ENCODE measurements at regions not wholly inside any gene's neighbourhood (a gene's known extent, or its start where the extent isn't known, plus 50 kb on each side); places are given as distances from the start of the nearest gene placed in this dataset.

DNA sequence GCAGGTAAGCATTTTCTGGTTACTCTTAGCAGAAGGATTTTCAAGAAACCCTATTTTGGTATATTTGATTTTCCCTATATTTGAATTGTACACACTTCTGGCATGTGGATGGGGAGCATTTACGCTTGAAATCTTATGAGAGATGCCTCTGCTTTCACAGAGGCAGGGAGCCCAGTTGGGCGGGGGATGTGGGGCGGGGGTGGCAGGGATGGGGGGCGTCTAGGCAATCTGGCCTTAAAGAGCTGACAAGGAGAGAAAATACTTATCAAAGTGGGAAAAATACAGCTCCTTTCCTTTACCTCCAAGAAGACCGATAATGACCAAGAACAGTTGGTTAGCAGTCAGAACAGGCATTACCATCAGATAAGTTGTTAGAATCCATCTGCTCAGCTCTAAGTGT, 79.1 kb upstream of the NUDT7 start:
- Histone ChIP-seq H4K20me1 (replicated peaks; ENCODE audit: control insufficient read depth, extremely low read depth, insufficient read depth, low read length) (no peaks in the 10 kb centered on the region), H3K4me1 (ENCODE audit: control insufficient read depth, extremely low read depth, insufficient read depth, low read length) (no peaks in the 10 kb centered on the region), H3K9me1 (replicated peaks; ENCODE audit: control insufficient read depth, extremely low read depth, insufficient read depth, low read length) (no peaks in the 10 kb centered on the region), H2AFZ (ENCODE audit: low read depth, low read length) (no peak overlapping the region), H3K27me3 (ENCODE audit: control insufficient read depth in 2 of 2, insufficient read depth in 2 of 2, low read length in 2 of 2) (peaks cover 7 to 10% of the 10 kb centered on the region in 2 experiments), H3K36me3 (ENCODE audit: control insufficient read depth in 2 of 2, extremely low read depth in 1 of 2, insufficient read depth in 2 of 2, low read length in 2 of 2) (no peaks in the 10 kb centered on the region), H3K27ac (ENCODE audit: insufficient read depth, low read depth, low read length) (no peak overlapping the region), H3K4me2 (ENCODE audit: insufficient read depth, low read length) (no peak overlapping the region), H3K9me3 (replicated peaks; ENCODE audit: control insufficient read depth, insufficient read depth, low read length) (no peaks in the 10 kb centered on the region), H3K4me3 (replicated peaks in 1 of 3; ENCODE audit: insufficient read depth in 1 of 3, low read depth in 1 of 3, low read length in 3 of 3) (no peak overlapping the region), H3K9ac (replicated peaks; ENCODE audit: extremely low read depth, insufficient read depth, low read length) (no peak overlapping the region), H3K79me2 (ENCODE audit: control insufficient read depth, insufficient read depth, low read length) (no peaks in the 10 kb centered on the region)
- dilution Hi-C loops (cut with MboI; ENCODE audit: extremely low pct_ligation_motif_present, low sequenced_read_pairs), result no loop called here
- POLR2A ChIA-PET, result no interaction called here
- no TSS peak for BruUV-seq (replicated peaks)
- intact Hi-C loops (cut with micrococcal nuclease), result no loop called here
- FAIRE-seq (no peak), DNase-seq (ENCODE audit: low read depth, low spot score) (no peak)
- CTCF ChIA-PET, result interaction anchor here (0.7 to 1.6 kb wide), 2 partner anchors 15 to 360 kb away, joined by 3 read pairs; no protein-coding TSS in a partner anchor
- TF ChIP-seq POLR2AphosphoS5 (IDR thresholded peaks at IDR 0.05; ENCODE audit: insufficient read depth, low read depth, low read length), result no peak
- TF ChIP-seq, protein P1, sequence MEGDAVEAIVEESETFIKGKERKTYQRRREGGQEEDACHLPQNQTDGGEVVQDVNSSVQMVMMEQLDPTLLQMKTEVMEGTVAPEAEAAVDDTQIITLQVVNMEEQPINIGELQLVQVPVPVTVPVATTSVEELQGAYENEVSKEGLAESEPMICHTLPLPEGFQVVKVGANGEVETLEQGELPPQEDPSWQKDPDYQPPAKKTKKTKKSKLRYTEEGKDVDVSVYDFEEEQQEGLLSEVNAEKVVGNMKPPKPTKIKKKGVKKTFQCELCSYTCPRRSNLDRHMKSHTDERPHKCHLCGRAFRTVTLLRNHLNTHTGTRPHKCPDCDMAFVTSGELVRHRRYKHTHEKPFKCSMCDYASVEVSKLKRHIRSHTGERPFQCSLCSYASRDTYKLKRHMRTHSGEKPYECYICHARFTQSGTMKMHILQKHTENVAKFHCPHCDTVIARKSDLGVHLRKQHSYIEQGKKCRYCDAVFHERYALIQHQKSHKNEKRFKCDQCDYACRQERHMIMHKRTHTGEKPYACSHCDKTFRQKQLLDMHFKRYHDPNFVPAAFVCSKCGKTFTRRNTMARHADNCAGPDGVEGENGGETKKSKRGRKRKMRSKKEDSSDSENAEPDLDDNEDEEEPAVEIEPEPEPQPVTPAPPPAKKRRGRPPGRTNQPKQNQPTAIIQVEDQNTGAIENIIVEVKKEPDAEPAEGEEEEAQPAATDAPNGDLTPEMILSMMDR (IDR thresholded peaks at IDR 0.05; ENCODE audit: extremely low read depth in 1 of 2, insufficient read depth in 1 of 2, low read depth in 1 of 2, low read length in 2 of 2), result no peak
- TF ChIP-seq POLR2A (IDR thresholded peaks at IDR 0.05; ENCODE audit: low read depth, low read length), result no peak
- TF ChIP-seq GATA2 (IDR thresholded peaks at IDR 0.05; ENCODE audit: insufficient read depth, insufficient read length, low read depth, low read length), result no peak
- TF ChIP-seq FOS (IDR thresholded peaks at IDR 0.05; ENCODE audit: borderline replicate concordance, insufficient read depth, low read length), result no peak
- no peak for TF ChIP-seq MYC (IDR thresholded peaks at IDR 0.05; ENCODE audit: low read depth, low read length)
- TF ChIP-seq EZH2 (IDR thresholded peaks at IDR 0.05; ENCODE audit: borderline replicate concordance, low read depth, low read length, severe bottlenecking), result no peak
- TF ChIP-seq JUN (IDR thresholded peaks at IDR 0.05; ENCODE audit: borderline replicate concordance, insufficient read depth, insufficient read length, low read depth), result no peak
- no peak for TF ChIP-seq MAX (IDR thresholded peaks at IDR 0.05; ENCODE audit: insufficient read depth, insufficient read length)

All from endothelial cell of umbilical vein (primary cell).